Spleen (tissue), 11 donors: ENCODE measurements at regions not wholly inside any gene's neighbourhood (a gene's known extent, or its start where the extent isn't known, plus 50 kb on each side); places are given as distances from the start of the nearest gene placed in this dataset.

Source experiments
- DNase-seq: peaks from one replicate; pipeline ENCODE4 v3.0.0-alpha.2; 2020
- H3K27ac ChIP-seq, 8 donors: fragments of 200-600 bp; sonication (generic) in 7 of 8; 1 replicate in 4 of 8; 2 replicates in 4 of 8; pipeline versions ENCODE4 v1.5.0 to v1.8.0; 2016 to 2021; ENCODE audit warnings: inconsistent platforms in 4 of 8, mild to moderate bottlenecking in 4 of 8, moderate library complexity in 1 of 8
- H3K27me3 ChIP-seq, 7 donors: fragments of 200-600 bp; sonication (generic) in 6 of 7; replicated peaks in 1 of 7; 1 replicate in 4 of 7; 2 replicates in 3 of 7; pipeline versions ENCODE4 v1.5.0 to v1.8.0; 2016 to 2021; ENCODE audit warnings: inconsistent platforms in 3 of 7, mild to moderate bottlenecking in 1 of 7
- H3K36me3 ChIP-seq, 6 donors: fragments of 200-600 bp; sonication (generic) in 5 of 6; 1 replicate in 4 of 6; 2 replicates in 2 of 6; pipeline versions ENCODE4 v1.5.0 to v1.8.0; 2016 to 2021; ENCODE audit warnings: inconsistent platforms in 2 of 6
- H3K4me1 ChIP-seq, 6 donors: fragments of 200-600 bp; sonication (generic) in 5 of 6; 1 replicate in 3 of 6; 2 replicates in 3 of 6; pipeline versions ENCODE4 v1.5.0 to v1.8.0; 2016 to 2021; ENCODE audit warnings: inconsistent platforms in 3 of 6
- H3K4me3 ChIP-seq, 8 donors: fragments of 200-600 bp; sonication (generic) in 7 of 8; 1 replicate in 4 of 8; 2 replicates in 4 of 8; pipeline versions ENCODE4 v1.5.0 to v1.8.0; 2016 to 2021; ENCODE audit warnings: inconsistent platforms in 4 of 8, mild to moderate bottlenecking in 4 of 8, moderate library complexity in 2 of 8
- H3K9me3 ChIP-seq, 8 donors: fragments of 200-600 bp; sonication (generic) in 7 of 8; 1 replicate in 4 of 8; 2 replicates in 4 of 8; pipeline versions ENCODE4 v1.5.0 to v1.8.0; 2016 to 2021; ENCODE audit warnings: inconsistent platforms in 4 of 8
- CTCF ChIP-seq, 11 experiments: fragments of 200-600 bp in 7 of 11; fragments of 450-650 bp in 4 of 11; sonication (generic) in 4 of 11; IDR thresholded peaks in 8 of 11; conservative IDR thresholded peaks in 3 of 11; 1 replicate in 7 of 11; 2 replicates in 4 of 11; pipeline versions ENCODE4 v1.4.0 to v1.8.0; 2016 to 2021; ENCODE audit warnings: antibody characterized with exemption in 11 of 11, inconsistent platforms in 4 of 11, mild to moderate bottlenecking in 1 of 11
- POLR2A ChIP-seq, 3 donors: fragments of 450-650 bp; IDR thresholded peaks; one replicate each; pipeline ENCODE4 v1.5.1; 2017; ENCODE audit warnings: antibody characterized with exemption in 3 of 3, mild to moderate bottlenecking in 1 of 3
- POLR2AphosphoS5 ChIP-seq, 3 donors: sonication (generic); formaldehyde crosslinking; IDR thresholded peaks; one replicate each; pipeline ENCODE4 v1.5.1; 2017; ENCODE audit warnings: antibody characterized with exemption in 3 of 3
- WGBS, 5 donors: extraction: QIAGEN DNeasy Blood & Tissue Kit in 3 of 5; methylation state at CpG; one replicate each; pipeline versions ENCODE4 v1.1.5 to v1.1.7; 2013 to 2018; 5-methylcytosine and 5-hydroxymethylcytosine counted together
- intact Hi-C: fragments of 100-400 bp; cut with DNase I; formaldehyde crosslinking; loops from one replicate; pipeline ENCODE4 v1.15.0; 2023; ENCODE audit warnings: low total_unique reads
- donor health status: healthy with polysubstance abuse.
- donor health status: DM: no; HTN: no; CAD: no; lungs with moderate emphysema.
- donor health status: DM: no; HTN: no; CAD: no.
- donor health status: Bipolar disorder and iron deficiency.
- donor health status: healthy.
- donor health status: DM: no; HTN: no; CAD: no.
- donor health status: DM: yes; HTN: yes; CAD: no.

- WGBS, 5 donors = 71 to 86% (median 76%) methylated on average over 2 of the region's 2 CpGs
- H3K27ac ChIP-seq = peak overlapping the region; percentile 2 to 84 (median 72)
- DNase-seq = no peak
- H3K36me3 ChIP-seq = no peaks in the 10 kb centered on the region
- intact Hi-C loops = no loop called here
- peaks cover 0 to 3% (median 0%) of the 10 kb centered on the region in 8 donors for H3K9me3 ChIP-seq
- H3K4me1 ChIP-seq = peaks cover 0 to 36% (median 10%) of the 10 kb centered on the region in 6 donors
- H3K4me3 ChIP-seq = no peak overlapping the region
- TF ChIP-seq CTCF (IDR thresholded peaks at IDR 0.05 in 8 of 11, conservative IDR thresholded peaks at IDR 0.05 in 3 of 11) (no peak), POLR2AphosphoS5 (IDR thresholded peaks at IDR 0.05) (no peak), POLR2A (IDR thresholded peaks at IDR 0.05) (no peak)
- H3K27me3 ChIP-seq = no peaks in the 10 kb centered on the region
Observed at GRCh38 chr2:181125359-181125758, 145.0 kb downstream of the UBE2E3 start.

- peaks cover 0 to 41% (median 10%) of the 10 kb centered on the region in 6 donors for H3K4me1 ChIP-seq
- intact Hi-C loops = no loop called here
- peak overlapping the region in 7 of 8 donors; percentile 61 to 84 (median 72) for H3K27ac ChIP-seq
- no peaks in the 10 kb centered on the region for H3K27me3 ChIP-seq
- no peak for DNase-seq
- 76 to 85% (median 79%) methylated on average over 5 of the region's 5 CpGs for WGBS, 5 donors
- H3K36me3 ChIP-seq = no peaks in the 10 kb centered on the region
- TF ChIP-seq CTCF (IDR thresholded peaks at IDR 0.05 in 8 of 11, conservative IDR thresholded peaks at IDR 0.05 in 3 of 11) = no peak
- TF ChIP-seq POLR2AphosphoS5 (IDR thresholded peaks at IDR 0.05) = no peak
- no peak for TF ChIP-seq POLR2A (IDR thresholded peaks at IDR 0.05)
- no peak overlapping the region for H3K4me3 ChIP-seq
- peaks cover 0 to 3% (median 0%) of the 10 kb centered on the region in 8 donors for H3K9me3 ChIP-seq
Observed at GRCh38 chr2:181126311-181126868, 146.0 kb downstream of the UBE2E3 start.

GRCh38 chr2:181128199-181128598, 147.8 kb downstream of the UBE2E3 start:
- Histone ChIP-seq H3K9me3 (peaks cover 0 to 3% (median 0%) of the 10 kb centered on the region in 8 donors), H3K27me3 (no peaks in the 10 kb centered on the region), H3K4me1 (peaks cover 0 to 48% (median 10%) of the 10 kb centered on the region in 6 donors), H3K4me3 (no peak overlapping the region), H3K27ac (peak overlapping the region in 4 of 8 donors; percentile 2 to 84 (median 78)), H3K36me3 (no peaks in the 10 kb centered on the region)
- no peak for DNase-seq
- TF ChIP-seq POLR2A (IDR thresholded peaks at IDR 0.05) = no peak
- no peak for TF ChIP-seq CTCF (IDR thresholded peaks at IDR 0.05 in 8 of 11, conservative IDR thresholded peaks at IDR 0.05 in 3 of 11)
- no peak for TF ChIP-seq POLR2AphosphoS5 (IDR thresholded peaks at IDR 0.05)
- intact Hi-C loops = no loop called here

- no peak for TF ChIP-seq CTCF (IDR thresholded peaks at IDR 0.05 in 8 of 11, conservative IDR thresholded peaks at IDR 0.05 in 3 of 11)
- no peak for TF ChIP-seq POLR2A (IDR thresholded peaks at IDR 0.05)
- TF ChIP-seq POLR2AphosphoS5 (IDR thresholded peaks at IDR 0.05) = no peak
- H3K27ac ChIP-seq = peak overlapping the region in 3 of 8 donors; percentile 10 to 44 (median 34)
- peaks cover 0 to 37% (median 3%) of the 10 kb centered on the region in 6 donors for H3K4me1 ChIP-seq
- H3K9me3 ChIP-seq = peaks cover 0 to 5% (median 0%) of the 10 kb centered on the region in 8 donors
- no peak overlapping the region for H3K4me3 ChIP-seq
- 85 to 96% (median 89%) methylated on average over 4 of the region's 4 CpGs for WGBS, 5 donors
- H3K27me3 ChIP-seq = no peaks in the 10 kb centered on the region
- DNase-seq = no peak
- intact Hi-C loops = no loop called here
- no peaks in the 10 kb centered on the region for H3K36me3 ChIP-seq
Observed at GRCh38 chr2:181129364-181130056, 149.1 kb downstream of the UBE2E3 start.
